DMS 273 (cell line): ENCODE measurements at regions not wholly inside any gene's neighbourhood (a gene's known extent, or its start where the extent isn't known, plus 50 kb on each side); places are given as distances from the start of the nearest gene placed in this dataset.
"Not testable (repeated sequence)": the region's sequence is repeated elsewhere in the genome, so short reads cannot be mapped to it uniquely, and the experiment has no call there.

Experiments
- DNase-seq: peaks from one replicate; lab custom pipeline; 2025; ENCODE audit not compliant: unreplicated experiment; lab: John Stamatoyannopoulos, UW

DNA sequence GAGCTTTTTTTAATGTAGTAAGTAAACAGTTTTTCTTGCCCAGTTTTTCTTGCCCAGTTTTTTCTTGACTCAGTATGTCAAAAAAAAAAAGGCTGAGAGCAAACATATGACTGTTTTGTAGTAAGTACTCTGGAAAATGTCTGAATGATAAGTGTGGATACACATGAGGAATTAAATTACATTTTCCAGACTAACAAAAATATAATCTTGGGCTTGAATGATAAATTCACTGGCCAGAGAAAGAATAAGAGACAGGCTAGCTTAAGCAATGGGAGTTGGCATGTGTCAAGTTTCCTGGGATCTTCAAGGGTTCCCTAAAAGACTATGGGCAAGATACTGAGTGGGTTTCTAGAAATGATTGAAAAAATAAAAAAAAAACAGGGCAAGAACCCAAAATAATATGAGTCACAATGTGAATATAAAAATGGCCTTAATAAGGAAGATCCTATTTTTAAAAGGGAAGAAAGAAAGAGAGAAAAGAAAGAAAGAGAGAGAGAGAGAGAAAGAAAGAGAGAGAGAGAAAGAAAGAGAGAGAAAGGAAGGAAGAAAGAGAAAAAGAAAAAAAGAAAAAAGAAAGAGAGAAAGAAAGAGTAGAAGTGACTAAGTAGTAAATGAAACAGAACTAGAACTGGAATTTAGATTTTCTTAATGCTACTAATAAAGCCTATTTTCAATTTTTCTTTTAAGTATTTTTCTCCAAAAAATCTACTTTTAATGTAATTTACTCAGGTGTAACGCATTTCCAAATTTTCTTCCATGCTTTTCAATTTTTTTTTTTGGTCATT is 60.2 kb downstream of the TFPI2 start:
- DNase-seq: no peak

DNA sequence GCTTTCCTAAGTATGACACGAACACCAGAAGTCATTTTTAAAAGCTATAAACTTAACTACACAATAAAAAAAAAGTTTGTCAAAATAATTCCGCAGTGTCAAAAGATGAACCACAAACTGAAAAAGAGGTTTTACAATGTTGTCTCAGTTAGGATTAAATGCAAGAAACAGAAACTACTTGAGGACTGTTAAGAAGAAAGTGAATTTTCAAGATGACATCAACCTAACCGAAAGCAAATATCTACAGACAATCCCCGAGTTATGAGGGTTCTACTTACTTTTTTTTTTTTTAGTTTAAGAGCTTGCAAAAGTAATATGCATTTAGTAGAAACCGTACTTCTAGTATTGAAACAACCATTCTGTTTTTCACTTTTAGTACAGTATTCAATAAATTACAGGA is 62.3 kb downstream of the TFPI2 start:
- no peak for DNase-seq

DNA sequence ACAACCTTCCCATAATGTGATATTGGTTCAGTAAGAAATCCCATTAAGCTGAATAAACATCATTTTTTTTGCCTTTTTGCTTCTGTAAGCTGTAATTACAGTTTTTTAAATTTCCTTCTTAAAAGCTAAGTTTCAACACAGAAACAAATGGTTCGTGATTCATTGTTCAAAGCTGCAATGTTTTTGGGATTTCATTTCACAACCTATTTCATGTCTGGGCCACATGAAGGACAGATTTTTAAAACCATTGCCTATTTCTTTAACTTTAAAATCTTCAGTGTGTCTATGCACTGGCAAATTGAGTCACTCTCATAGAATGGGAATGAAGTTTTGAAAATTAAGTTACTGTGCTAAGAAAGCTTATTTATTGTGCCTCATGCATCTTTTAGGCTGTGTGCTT is 66.9 kb downstream of the TFPI2 start:
- no peak for DNase-seq

DNA sequence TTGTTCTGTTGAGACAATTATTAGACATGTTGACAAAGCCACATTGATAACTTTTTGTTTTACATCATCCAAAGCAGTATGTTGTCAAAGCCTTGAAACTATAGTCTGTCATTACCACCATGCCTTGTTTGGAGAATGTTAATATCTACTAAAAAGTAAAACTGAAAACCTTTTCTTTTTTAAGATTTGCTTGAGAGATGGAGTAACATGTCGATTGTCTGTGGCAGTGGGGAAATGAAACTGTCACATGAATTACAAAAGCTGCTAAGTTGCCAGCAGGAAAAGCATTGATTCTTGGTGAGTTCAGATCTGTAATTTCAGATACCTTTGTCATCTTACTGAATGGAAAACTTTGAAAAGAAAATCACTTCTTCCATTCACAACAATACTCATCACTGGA is 69.1 kb downstream of the TFPI2 start:
- no peak for DNase-seq

DNA sequence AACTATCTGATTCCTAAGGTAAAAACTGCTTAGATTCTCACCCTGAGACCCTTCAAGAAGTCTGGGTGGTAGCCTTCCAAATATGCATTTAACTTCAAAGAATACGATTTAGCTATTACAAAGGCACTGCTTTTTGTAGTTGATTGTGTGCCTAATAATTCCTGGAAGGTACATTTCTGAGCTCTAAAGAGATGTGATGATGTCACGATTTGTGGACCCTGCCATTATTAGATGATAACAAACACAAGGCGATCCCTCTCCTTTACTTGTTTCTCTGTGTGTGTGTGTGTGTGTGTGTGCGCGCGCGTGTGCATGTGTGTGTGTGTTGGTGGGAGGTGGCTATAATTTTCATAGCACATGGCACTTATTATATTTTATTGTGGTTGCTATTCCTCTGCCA is 70.9 kb downstream of the TFPI2 start:
- no peak for DNase-seq

DNA sequence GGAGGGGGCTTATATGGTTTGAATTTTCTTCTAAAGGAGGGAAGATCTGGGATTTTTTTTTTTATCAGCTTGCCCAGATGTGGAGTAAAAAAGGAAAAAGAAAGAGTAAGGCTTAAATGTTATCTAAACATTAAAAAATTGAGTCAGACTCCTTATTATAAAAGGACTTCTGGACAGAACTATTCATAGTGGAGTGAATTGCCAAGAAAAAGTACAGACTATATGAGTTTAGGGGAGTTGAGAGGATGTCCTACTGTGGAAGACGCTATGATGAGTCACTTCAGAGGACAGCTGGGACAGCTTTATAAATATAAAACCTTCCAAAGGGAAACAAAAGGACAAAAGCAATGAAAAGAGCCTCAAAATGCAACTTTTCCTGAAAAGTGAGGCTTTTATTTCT is 73.0 kb downstream of the TFPI2 start:
- no peak for DNase-seq

DNA sequence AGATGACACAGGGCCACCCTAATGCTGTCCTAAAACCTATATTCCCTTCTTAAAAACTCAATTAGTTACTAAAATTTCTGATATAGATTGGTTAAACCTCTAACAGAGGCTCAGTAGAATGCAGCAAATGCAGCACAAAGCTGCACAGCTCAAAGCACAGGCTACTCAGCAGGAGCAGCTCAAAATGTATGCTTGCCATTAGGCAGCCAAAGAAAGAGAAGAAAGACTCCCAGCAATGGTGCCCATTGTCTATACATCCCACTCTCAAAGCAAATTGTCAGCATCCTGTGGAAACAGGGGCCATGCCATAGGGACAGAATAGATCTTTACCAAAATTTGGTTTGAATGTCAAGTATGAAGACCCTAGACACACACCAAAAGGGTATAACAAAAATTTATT is 73.5 kb downstream of the TFPI2 start:
- DNase-seq: no peak

DNA sequence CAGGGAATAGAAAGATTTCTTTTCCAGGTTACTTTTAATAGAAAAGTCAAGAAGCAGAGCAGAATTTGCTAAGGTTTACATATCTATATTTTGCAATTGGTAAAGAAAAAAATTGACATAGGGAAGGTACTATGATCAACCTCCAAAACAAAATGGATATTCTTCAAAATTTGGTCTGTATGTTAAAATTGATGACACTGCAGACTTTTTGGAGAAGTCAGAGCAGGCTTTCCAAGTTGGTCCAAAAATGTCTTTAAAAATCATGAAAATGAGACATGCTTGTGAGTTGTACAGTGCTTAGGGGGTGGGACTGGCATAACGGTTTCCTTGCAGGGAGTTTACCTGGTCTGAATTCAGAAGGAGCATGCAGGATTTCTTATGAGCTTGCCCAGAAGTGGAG is 77.0 kb downstream of the TFPI2 start:
- no peak for DNase-seq

DNA sequence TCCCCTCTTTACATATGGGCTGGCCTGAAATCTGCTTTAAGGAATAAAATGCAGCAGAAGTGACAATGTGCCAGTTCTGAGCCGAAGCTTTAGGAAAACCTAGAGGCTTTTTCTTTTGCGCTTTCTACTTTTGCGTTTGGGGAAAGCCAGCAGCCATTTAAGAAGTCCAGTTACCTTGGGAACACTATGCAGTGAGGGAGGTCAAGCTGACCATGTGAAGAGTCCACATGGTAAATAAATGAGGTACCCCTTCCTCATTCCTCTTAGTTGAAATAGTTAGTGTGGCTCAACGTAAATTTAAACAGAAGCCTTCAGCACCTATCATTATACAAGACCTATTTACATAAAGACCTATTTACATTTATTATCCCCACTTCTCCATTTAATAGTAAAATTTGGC is 78.5 kb downstream of the TFPI2 start:
- DNase-seq: no peak

DNA sequence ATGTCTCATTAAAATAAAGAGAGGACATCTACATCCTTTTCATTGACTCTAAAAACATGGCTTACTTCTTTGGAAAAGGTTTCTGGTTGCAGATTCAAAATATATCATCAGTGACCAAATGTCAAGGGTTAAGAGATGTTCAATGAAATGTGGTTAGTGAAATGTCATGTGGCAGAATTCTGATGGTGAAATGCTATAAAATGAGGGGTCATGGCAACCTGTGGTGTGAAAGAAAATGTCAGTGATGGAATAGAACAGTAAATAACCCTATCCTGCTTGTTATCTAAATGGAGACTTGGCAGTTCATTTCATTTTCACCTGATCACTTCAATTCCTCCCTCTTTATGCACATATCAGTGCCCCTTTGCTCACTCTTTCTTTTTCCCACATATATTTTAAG is 79.4 kb downstream of the TFPI2 start:
- no peak for DNase-seq

DNA sequence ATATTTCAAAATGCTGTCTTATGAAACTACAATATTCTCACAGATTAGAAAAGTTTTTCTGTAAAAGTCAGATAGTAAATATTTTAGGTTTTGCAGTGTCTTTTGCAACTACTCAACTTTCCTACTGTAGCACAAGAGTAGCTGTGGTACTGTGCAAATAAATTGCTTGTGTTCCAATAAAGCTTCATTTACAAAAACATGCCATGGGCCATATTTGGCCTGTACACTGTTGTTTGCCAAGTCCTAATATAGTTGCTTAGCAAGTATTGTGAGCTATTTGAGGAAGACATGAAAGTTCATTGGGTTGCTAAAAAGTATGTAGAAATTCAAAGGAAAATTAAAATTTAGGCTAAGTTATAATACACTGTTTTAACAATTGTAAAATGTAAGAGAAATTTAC is 80.0 kb downstream of the TFPI2 start:
- no peak for DNase-seq

DNA sequence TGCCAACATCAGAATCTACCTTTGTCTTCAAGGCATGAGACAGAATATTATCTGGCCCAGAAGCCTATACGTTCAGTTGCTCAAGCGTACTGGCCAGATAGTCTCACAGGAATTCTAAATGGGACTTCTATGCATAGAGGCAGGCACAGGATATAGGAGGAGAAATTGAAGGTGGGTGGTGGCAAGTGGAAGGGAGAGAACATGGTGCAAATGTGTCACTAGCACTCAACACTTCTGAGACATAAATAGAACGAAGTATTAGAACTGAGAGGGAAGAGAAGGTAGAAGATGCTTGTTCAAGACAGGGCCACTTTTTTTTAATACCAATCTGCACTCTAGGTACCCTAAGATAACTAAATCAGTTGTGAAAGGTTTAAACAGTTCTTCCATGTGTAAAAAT is 85.8 kb downstream of the TFPI2 start:
- no peak for DNase-seq

DNA sequence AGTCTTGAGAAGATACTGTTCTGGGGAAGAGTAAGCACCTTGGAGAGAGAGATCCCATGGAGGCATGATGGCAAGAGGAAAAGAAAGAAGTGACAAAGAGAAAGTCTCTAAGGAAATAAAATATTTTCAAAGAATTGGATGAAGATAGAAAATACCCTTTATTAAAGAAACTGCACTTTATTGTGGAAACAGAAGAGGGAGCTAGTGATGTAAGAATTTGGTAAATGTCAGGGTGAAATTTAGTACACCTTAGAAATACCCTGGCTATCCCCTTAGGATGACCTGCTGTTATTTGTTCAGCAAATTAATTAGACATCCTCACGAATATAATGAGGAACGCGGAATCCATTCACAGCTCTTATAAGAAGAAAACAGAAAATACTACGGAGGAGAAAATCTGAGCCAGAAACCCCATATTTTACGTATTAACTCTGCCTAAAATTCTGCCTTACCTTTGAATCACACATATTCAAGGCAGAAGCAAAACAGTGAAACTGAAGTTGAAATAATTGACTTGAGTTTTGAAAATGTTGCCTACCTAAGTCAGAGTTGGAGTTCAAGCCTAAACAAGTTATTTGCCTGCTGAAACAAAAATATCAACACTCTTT is 90.7 kb downstream of the TFPI2 start:
- DNase-seq: peak; percentile 44

DNA sequence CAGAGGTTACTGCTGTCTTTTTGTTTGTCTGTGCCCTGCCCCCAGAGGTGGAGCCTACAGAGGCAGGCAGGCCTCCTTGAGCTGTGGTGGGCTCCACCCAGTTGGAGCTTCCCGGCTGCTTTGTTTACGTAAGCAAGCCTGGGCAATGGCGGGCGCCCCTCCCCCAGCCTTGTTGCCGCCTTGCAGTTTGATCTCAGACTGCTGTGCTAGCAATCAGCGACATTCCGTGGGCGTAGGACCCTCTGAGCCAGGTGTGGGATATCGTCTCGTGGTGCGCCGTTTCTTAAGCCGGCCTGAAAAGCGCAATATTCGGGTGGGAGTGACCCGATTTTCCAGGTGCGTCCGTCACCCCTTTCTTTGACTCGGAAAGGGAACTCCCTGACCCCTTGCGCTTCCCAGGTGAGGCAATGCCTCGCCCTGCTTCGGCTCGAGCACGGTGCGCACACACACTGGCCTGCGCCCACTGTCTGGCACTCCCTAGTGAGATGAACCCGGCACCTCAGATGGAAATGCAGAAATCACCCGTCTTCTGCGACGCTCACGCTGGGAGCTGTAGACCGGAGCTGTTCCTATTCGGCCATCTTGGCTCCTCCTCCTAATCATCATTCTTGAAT is 97.4 kb downstream of the TFPI2 start:
- DNase-seq: not testable (repeated sequence)

DNA sequence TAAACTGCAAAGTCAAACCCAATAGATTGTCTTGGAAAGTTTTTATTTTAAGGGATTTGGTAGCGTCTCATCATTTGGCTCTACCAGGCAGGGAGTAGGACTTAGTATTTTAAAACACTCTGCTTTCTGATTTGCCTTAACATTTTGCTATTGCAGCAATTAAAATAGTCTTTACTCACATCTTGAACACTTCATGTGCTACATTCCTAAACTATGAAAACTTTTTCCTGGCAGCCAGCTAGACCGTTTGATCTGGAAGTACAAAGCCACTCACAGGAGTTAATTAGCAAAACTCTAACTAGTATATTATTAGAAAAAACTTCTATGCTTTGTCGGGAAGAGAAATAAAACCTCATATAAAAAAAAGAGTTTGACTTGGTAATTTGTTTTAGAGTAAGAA is 111.4 kb downstream of the TFPI2 start:
- DNase-seq: no peak

DNA sequence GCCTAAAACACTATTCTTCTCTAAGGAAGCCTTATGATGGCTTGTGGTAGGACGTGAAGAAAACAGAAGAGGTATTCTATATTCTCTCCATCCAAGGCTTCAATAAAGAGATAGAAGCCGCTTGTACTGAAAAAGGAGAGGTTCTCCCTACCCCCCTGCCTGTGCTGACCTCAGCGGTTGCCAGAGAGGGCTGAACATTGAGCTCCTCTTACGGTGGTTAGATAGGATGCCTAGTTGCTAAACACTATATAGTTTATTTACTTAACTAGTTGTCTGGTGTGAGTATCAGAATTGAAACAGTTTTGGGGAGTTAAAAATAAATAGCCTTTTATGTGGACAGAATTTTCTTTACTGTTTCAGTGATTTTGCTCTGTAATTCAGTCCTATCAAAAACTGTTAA is 112.2 kb downstream of the TFPI2 start:
- DNase-seq: no peak

DNA sequence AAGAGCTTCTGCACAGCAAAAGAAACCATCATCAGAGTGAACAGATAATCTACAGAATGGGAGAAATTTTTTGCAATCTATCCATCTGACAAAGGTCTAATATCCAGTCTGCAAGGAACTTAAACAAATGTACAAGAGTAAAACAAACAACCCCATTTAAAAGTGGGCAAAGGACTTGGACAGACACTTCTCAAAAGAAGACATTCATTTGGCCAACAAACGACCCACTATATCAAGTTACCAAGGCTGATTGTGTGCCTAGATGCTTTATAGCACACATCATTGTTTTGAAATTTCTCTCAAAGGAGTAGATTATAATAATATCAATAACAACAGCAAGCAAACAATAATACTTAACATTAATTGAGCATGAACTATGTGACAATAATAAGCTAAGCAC is 117.1 kb downstream of the TFPI2 start:
- DNase-seq: no peak

DNA sequence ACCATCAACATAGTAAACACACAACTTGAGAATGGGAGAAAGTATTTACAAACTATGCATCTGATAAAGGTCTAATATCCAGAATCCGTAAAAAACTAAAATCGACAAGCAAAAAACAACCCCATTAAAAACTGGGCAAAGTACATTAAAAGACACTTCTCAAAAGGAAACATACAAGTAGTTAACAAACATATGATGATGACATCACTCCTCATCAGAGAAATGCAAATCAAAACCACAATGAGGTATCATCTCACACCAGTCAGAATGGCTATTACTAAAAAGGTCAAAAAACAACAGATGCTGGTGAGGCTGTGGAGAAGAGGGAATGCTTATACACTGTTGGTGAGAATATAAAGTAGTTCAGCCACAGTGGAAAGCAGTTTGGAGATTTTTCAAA is 125.1 kb downstream of the TFPI2 start:
- no peak for DNase-seq

DNA sequence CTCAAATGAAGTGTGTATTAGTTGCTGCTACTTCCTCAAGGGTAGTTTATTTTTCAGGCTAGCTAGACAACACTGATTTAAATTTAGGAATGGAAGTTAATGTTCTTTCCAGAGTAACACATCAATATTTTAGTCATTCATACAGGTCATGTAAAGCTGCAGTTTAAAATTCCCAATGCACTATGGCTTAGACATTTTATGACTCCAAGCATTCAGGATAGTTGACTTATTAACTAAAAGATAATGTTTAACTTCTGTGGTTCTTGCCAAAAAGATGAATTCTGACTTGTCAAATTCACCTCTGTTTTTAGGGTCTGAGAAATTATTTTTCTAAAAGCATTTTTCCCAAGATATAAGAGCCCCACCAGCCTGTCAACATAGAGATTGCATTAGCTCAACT is 131.9 kb downstream of the TFPI2 start:
- no peak for DNase-seq

DNA sequence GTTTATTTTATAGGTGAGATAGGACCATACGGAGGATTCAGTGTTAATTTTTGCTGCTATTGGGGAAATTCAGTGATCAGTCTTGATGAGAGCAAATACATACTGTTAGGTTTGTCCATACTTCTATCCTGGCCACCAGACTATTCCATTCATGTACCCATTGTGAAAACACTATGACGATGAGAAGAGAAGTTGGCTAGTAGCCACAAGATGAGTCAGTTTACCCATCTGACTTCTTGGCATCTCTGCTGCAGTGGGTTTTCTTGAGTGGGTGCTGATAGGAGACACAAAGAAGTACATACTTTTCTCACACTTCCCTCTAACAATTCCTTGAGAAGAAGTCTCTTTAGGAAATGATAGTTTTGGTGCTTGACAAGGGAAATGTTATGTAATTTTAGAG is 133.1 kb downstream of the TFPI2 start:
- DNase-seq: no peak

DNA sequence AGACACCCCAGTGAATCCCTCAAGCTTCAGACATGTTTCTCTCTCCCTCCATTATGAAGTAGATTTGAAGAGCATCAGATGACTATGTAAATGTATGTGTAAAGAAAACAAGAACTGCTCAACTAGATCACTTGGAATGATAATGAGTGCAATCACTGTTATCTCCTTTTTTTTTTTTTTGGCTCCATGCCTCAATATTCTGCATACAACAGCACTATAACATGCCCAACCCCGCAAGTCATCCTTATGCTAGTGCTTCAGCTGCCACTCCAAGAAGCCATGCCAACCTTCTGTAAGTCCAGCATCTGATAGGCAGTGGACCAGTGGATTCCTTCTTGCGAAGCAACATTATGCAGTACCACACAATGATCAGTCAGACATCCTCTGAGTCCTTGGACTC is 133.7 kb downstream of the TFPI2 start:
- no peak for DNase-seq

DNA sequence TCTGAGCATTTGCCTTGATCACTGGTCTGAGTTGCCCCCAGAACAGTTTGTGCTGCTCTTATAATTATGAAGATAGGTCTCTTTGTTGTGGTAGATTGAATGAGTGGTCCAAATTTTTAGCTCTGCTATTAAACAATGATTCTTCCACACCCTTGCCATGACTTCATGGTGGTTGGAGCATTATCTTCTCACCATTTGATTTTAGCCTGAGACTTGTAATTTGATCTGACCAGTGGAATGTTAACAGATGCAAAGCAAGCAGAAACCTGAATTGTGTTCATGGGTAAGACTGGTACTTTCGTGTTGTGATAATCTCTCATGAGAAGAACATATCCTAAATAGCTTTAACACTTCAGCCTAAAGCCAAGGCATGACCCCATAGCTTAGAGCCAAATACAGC is 139.1 kb downstream of the TFPI2 start:
- DNase-seq: no peak

DNA sequence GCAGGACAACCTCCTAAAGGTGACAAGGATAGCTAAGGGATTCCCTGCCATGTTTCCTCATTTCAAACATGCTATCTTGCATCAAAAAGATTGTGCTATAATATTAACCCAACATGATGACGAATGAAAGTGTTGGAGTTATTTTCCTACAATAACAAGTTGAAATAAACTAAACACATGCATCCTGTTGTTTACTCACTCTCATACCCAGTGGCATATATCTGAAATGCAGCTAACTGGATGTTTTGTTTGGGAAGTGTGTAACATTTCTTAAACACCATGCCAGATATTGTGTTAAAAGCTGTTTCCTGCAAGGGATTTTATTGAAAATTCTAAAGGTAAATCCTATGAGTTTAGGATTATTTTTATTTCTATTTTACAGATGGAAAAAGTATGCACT is 139.6 kb downstream of the TFPI2 start:
- DNase-seq: no peak
